GM13976 (cell line): ENCODE measurements at regions not wholly inside any gene's neighbourhood (a gene's known extent, or its start where the extent isn't known, plus 50 kb on each side); places are given as distances from the start of the nearest gene placed in this dataset.

Experiments used
- DNase-seq: peaks from one replicate; pipeline ENCODE4 v3.0.0; 2012; ENCODE audit warnings: low spot score
- in situ Hi-C: fragments of 300-500 bp; cut with MboI; formaldehyde crosslinking; loops from one replicate; pipeline ENCODE4 v1.12.0; 2022; ENCODE audit warnings: low sequenced_read_pairs, mixed read lengths, inconsistent platforms; ENCODE audit not compliant: unreplicated experiment
- TF ChIP-seq, protein P1 (sequence below): IDR thresholded peaks from 2 replicates; pipeline ENCODE4 v1.5.1; 2012; ENCODE audit warnings: borderline replicate concordance, mild to moderate bottlenecking; ENCODE audit not compliant: insufficient read depth; ENCODE audit errors: extremely low read depth, missing control alignments, control extremely low read depth

DNA sequence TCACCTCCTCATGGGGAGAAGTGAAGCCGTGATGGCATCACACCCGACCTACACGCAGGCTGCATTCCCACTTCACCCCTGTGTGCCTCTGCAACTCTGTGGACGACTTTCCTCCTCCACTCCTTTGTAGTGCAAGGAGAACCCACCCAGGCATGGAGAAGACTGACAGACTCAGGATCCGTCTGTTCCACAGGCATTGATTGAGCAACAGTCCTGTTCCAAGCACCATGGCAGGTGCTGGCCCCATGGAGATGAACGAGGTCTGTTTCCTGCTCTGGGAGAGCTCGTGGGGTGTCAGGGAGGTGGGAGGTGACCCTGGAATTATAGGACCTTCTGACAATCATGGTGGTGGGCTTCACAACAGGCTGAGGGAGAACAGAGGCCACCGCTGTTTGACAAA lies 284.7 kb upstream of the HDAC4 start:
- TF ChIP-seq, protein P1, sequence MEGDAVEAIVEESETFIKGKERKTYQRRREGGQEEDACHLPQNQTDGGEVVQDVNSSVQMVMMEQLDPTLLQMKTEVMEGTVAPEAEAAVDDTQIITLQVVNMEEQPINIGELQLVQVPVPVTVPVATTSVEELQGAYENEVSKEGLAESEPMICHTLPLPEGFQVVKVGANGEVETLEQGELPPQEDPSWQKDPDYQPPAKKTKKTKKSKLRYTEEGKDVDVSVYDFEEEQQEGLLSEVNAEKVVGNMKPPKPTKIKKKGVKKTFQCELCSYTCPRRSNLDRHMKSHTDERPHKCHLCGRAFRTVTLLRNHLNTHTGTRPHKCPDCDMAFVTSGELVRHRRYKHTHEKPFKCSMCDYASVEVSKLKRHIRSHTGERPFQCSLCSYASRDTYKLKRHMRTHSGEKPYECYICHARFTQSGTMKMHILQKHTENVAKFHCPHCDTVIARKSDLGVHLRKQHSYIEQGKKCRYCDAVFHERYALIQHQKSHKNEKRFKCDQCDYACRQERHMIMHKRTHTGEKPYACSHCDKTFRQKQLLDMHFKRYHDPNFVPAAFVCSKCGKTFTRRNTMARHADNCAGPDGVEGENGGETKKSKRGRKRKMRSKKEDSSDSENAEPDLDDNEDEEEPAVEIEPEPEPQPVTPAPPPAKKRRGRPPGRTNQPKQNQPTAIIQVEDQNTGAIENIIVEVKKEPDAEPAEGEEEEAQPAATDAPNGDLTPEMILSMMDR: no peak
- no peak for DNase-seq
- in situ Hi-C loops: no loop called here

DNA sequence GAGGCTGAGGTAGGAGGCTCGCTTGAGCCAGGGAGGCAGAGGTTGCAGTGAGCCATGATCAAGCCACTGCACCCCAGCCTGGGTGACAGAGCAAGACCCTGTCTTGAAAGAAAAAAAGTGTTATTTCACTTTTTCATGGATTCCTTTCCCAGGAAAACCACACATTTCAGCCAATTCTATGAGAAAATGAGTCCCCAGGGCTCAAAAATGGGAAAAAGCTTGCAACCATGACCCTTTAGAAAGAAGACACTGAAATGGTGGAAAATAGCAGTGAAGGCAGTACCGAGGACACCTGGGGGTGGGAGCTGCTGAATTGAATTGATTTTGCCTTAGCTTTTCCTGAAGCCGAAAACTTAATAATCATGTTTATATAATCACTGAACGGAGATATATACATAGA lies 284.2 kb upstream of the HDAC4 start:
- TF ChIP-seq, protein P1: no peak
- in situ Hi-C loops: no loop called here
- DNase-seq: no peak

DNA sequence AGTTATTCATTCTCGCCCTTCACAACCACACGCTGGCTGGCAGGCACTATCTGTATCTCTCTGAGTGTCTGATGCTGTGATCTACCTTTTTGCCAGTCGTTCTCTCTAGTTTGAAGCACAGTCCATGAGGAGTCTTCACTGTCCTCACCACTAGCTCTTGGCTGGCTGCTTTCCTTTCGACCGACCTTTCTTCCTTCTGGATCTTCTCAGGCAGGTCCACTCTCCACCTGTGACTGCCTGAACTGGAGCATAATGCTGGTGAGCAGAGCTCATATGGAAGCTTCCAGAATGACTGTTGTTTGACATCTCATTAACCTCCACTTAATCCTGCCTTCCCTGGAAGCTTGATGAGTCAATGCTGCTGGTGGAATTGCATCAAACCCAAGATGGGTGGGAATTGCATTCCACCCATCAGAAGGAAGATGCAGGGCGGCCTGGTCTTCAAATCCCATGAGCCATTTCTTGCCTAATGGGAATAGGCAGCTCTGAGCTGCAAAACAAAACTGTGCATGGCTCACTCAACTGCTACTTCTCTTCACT lies 283.5 kb upstream of the HDAC4 start:
- DNase-seq: no peak
- TF ChIP-seq, protein P1: no peak
- in situ Hi-C loops: no loop called here

DNA sequence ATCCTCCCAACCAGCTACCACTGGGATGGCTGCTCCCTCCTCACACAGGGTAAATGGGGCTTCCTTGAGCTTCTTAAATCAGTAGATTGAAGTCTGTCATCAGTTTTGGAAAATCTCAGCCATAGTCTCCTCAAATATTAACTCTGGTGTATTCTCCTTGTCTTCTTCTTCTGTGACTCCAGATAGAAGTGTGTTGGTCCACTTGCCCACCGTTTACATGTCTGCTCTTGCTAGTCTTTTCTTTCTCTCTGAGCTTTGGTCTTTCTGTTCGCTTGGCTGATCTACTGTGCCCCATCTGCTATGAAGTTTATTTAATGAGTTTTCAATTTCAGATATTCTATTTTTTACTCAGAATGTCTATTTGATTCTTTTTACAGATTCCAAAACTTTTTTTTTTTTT lies 281.7 kb upstream of the HDAC4 start:
- DNase-seq: no peak
- TF ChIP-seq, protein P1: no peak
- in situ Hi-C loops: no loop called here

DNA sequence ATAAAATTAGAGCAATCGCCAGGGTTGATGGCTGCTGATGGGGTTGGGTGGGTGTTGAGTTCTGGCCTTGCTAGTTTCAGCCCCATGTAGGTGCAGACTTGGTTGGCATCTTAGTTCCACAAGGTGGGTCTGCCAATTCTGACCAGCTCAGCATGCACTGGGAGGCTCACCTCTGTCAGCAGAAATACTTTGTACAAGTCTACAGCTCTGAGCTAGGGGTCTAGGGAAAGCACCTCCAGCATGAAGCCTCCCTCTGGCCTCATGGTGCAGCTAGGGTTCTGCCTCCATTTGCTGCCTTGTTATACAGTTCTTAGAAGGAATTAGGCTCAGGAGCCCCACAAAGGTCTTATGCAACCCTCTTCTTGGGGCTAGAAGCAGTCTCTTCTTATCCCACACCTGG lies 278.9 kb upstream of the HDAC4 start:
- no peak for DNase-seq
- in situ Hi-C loops: no loop called here

DNA sequence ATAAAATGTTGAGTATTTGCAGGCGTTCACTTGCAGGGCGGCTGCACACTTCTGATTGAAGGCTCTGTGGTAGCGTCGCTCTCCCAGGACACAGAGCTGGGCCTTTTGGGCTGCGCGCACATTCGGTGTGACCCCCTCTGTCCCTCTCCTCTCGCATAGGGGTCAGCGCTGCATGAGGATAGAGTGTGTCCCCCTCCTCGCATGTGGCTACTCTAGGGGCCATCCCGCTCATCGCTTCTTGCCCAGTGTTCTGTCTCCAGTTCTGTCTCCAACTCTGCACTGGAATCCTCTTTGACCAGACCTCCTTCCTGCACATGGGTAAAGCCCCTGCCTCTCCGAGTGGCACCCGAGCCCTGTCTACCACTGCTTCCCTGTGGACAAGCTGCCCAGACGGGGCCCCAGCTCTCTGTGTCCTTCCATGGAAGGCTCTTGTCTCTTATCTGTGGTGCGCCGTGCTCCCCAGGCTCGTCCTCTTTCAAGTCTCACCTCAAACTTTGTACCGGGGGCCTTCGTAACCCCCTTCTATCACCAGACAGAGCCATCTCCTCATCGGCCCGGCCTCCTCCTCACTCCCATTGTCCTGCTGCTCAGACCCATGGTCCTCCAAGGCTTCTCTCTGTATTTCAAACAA lies 278.0 kb upstream of the HDAC4 start:
- DNase-seq: no peak
- in situ Hi-C loops: no loop called here
- TF ChIP-seq, protein P1: no peak

More for the DNA sequence above, 278.9 kb upstream of the HDAC4 start:
- TF ChIP-seq, protein P1: no peak
